ENCODE measurements at regions not wholly inside any gene's neighbourhood (a gene's known extent, or its start where the extent isn't known, plus 50 kb on each side); places are given as distances from the start of the nearest gene placed in this dataset.

- H3K4me3 ChIP-seq (ENCODE audit: low read length) = no peak overlapping the region
- no peak for DNase-seq (ENCODE audit: low read depth)
- TF ChIP-seq CTCF (conservative IDR thresholded peaks at IDR 0.05; ENCODE audit: low read depth, low read length) = no peak
Measured at GRCh38 chr6:78059171-78059570, 406.3 kb downstream of the MEI4 start.

GRCh38 chr6:78062993-78063392 lies 410.2 kb downstream of the MEI4 start:
- H3K4me3 ChIP-seq (ENCODE audit: low read length) = no peak overlapping the region
- no peak for DNase-seq (ENCODE audit: low read depth)
- TF ChIP-seq CTCF (conservative IDR thresholded peaks at IDR 0.05; ENCODE audit: low read depth, low read length) = no peak

GRCh38 chr6:78076371-78076770 lies 423.5 kb downstream of the MEI4 start:
- TF ChIP-seq CTCF (conservative IDR thresholded peaks at IDR 0.05; ENCODE audit: low read depth, low read length) = no peak
- H3K4me3 ChIP-seq (ENCODE audit: low read length) = no peak overlapping the region
- DNase-seq (ENCODE audit: low read depth) = no peak

GRCh38 chr6:78089531-78089930 lies 436.7 kb downstream of the MEI4 start:
- DNase-seq (ENCODE audit: low read depth) = no peak
- no peak for TF ChIP-seq CTCF (conservative IDR thresholded peaks at IDR 0.05; ENCODE audit: low read depth, low read length)

GRCh38 chr6:78093906-78094305 lies 441.1 kb downstream of the MEI4 start:
- no peak for DNase-seq (ENCODE audit: low read depth)
- no peak for TF ChIP-seq CTCF (conservative IDR thresholded peaks at IDR 0.05; ENCODE audit: low read depth, low read length)
- H3K4me3 ChIP-seq (ENCODE audit: low read length) = no peak overlapping the region

More at GRCh38 chr6:78089531-78089930, 436.7 kb downstream of the MEI4 start:
- no peak overlapping the region for H3K4me3 ChIP-seq (ENCODE audit: low read length)

GRCh38 chr6:78101387-78101786 lies 448.5 kb downstream of the MEI4 start:
- no peak overlapping the region for H3K4me3 ChIP-seq (ENCODE audit: low read length)
- TF ChIP-seq CTCF (conservative IDR thresholded peaks at IDR 0.05; ENCODE audit: low read depth, low read length) = no peak
- DNase-seq (ENCODE audit: low read depth) = no peak

GRCh38 chr6:78110641-78111040 lies 457.8 kb downstream of the MEI4 start:
- no peak for DNase-seq (ENCODE audit: low read depth)
- TF ChIP-seq CTCF (conservative IDR thresholded peaks at IDR 0.05; ENCODE audit: low read depth, low read length) = no peak
- no peak overlapping the region for H3K4me3 ChIP-seq (ENCODE audit: low read length)

Measured in retinal pigment epithelial cell (primary cell).